Cardiac muscle cell (in vitro differentiated cells and primary cell): ENCODE measurements at regions not wholly inside any gene's neighbourhood (a gene's known extent, or its start where the extent isn't known, plus 50 kb on each side); places are given as distances from the start of the nearest gene placed in this dataset.

Source experiments
- DNase-seq, 2 donors: peaks; one replicate each; pipeline versions ENCODE4 v3.0.0 to v3.0.0-alpha.2; 2010 to 2017; ENCODE audit warnings: low read depth in 1 of 2, low spot score in 1 of 2
- H3K27ac ChIP-seq: fragments of 200-600 bp; sonication (generic); 2 replicates; pipeline ENCODE4 v1.5.1; 2016
- H3K27me3 ChIP-seq: fragments of 200-600 bp; sonication (generic); 2 replicates; pipeline ENCODE4 v1.6.0; 2016; ENCODE audit warnings: control low read depth
- H3K36me3 ChIP-seq: fragments of 200-600 bp; sonication (generic); 2 replicates; pipeline ENCODE4 v1.5.1; 2016; ENCODE audit warnings: control low read depth
- H3K4me1 ChIP-seq: fragments of 200-600 bp; sonication (generic); 2 replicates; pipeline ENCODE4 v1.8.1; 2017; ENCODE audit warnings: low read depth, mild to moderate bottlenecking, mixed run types
- H3K4me3 ChIP-seq: fragments of 200-600 bp; sonication (generic); 2 replicates; pipeline ENCODE4 v1.5.1; 2016; ENCODE audit warnings: mild to moderate bottlenecking
- H3K9me3 ChIP-seq: fragments of 200-600 bp; sonication (generic); 2 replicates; pipeline ENCODE4 v1.5.1; 2017; ENCODE audit warnings: low read depth, mild to moderate bottlenecking, control low read depth
- TF ChIP-seq, protein P1 (sequence below): IDR thresholded peaks from 2 replicates; pipeline ENCODE4 v1.5.1; 2012; ENCODE audit warnings: low read depth, mild to moderate bottlenecking, low read length

DNA sequence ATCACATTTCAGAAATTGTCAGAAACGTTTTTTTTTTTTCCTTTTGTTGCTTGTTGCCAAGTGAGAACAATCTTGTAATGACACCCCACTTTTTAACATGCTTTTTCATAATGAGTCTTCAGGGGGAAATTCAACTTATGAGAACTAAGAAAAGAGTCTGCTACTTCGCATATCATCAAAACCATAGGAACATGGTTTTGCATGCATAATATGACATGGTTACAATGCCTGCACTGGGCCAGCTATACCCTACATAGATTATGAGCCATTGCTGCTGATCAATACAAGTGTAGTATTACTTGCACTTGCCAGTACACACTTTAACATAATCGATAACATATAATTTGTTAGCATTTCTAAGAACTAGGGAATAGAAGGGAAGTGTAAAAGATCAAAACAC, 191.0 kb upstream of the NBEA start:
- no peak for DNase-seq
- TF ChIP-seq, protein P1, sequence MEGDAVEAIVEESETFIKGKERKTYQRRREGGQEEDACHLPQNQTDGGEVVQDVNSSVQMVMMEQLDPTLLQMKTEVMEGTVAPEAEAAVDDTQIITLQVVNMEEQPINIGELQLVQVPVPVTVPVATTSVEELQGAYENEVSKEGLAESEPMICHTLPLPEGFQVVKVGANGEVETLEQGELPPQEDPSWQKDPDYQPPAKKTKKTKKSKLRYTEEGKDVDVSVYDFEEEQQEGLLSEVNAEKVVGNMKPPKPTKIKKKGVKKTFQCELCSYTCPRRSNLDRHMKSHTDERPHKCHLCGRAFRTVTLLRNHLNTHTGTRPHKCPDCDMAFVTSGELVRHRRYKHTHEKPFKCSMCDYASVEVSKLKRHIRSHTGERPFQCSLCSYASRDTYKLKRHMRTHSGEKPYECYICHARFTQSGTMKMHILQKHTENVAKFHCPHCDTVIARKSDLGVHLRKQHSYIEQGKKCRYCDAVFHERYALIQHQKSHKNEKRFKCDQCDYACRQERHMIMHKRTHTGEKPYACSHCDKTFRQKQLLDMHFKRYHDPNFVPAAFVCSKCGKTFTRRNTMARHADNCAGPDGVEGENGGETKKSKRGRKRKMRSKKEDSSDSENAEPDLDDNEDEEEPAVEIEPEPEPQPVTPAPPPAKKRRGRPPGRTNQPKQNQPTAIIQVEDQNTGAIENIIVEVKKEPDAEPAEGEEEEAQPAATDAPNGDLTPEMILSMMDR = no peak
- Histone ChIP-seq H3K4me3 (no peak overlapping the region), H3K27ac (no peak overlapping the region), H3K9me3 (no peaks in the 10 kb centered on the region), H3K36me3 (no peaks in the 10 kb centered on the region), H3K27me3 (peaks cover 38% of the 10 kb centered on the region), H3K4me1 (peaks cover 6% of the 10 kb centered on the region)

DNA sequence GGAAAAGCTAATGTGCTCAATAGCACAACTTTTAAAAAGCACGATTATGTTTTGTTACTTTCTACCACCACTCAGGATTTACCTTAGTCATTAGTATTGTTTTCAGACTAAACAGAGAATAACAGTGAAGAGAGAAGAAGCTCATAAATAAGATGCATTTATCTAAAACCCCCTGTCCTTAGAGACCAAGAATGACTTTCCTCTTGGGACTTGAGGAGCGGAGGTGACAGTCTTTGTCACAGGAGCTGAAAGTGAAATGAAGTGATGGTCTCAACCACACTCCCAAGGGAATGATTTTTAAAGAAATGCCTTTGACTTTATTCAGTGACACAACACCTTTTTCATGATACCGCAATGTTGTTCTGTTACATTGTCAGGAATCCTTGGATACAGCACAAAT, 190.6 kb upstream of the NBEA start:
- Histone ChIP-seq H3K4me3 (no peak overlapping the region), H3K9me3 (no peaks in the 10 kb centered on the region), H3K27ac (no peak overlapping the region), H3K4me1 (peaks cover 6% of the 10 kb centered on the region), H3K27me3 (peaks cover 38% of the 10 kb centered on the region), H3K36me3 (no peaks in the 10 kb centered on the region)
- TF ChIP-seq, protein P1 = no peak
- DNase-seq = no peak

DNA sequence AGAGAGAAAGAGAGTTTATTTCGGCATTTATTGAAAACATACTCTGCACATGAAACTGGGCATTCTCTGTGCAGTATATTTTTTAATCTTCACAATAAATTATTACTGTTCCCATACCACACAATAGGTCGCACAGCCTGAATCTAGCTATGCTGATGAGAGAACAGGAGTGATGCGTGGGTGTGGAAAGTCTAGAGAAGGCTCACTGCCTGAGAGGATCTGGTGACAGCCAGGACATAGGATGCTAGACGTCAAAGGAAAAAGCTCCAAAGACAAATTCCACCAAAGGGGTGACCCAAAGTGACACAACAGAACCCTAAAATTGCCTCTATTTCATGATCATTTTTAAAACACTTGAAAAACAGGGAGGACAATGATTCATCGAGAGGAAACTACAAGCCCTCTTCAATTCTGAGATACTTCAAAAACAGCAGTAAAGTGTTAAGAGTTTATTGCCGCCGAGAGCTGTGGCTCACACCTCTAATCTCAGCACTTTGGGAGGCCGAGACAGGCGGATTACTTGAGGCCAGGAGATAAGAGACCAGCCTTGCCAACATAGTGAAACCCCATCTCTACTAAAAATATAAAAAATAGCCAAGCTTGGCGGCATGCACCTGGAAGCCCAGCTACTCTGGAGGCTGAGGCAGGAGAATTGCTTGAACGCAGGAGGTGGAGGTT, 189.6 kb upstream of the NBEA start:
- Histone ChIP-seq H3K36me3 (no peaks in the 10 kb centered on the region), H3K27ac (no peak overlapping the region), H3K4me3 (no peak overlapping the region), H3K9me3 (no peaks in the 10 kb centered on the region), H3K27me3 (peaks cover 38% of the 10 kb centered on the region), H3K4me1 (peaks cover 6% of the 10 kb centered on the region)
- TF ChIP-seq, protein P1 = no peak
- peak in 1 of 2 donors; percentile 12 for DNase-seq

DNA sequence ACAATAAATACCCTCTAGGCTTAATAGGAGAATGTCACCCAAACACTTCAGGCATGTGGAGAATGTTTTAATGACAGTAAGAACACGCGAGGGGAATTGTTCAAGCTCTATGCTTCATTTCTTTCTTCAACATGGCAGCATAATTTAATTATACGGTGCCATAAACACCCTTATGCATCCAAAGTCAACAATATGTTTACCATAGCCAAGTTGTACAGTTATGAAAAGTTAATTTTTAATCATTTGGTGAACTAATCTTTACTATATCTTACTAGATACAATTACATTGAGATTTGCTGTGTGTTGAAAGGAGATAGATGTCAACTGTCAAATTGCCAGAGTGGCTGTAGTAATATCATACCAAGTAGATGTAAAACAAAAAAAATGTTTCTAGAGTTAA, 185.9 kb upstream of the NBEA start:
- Histone ChIP-seq H3K36me3 (no peaks in the 10 kb centered on the region), H3K27ac (no peak overlapping the region), H3K9me3 (no peaks in the 10 kb centered on the region), H3K27me3 (peaks cover 12% of the 10 kb centered on the region), H3K4me1 (no peaks in the 10 kb centered on the region), H3K4me3 (no peak overlapping the region)
- DNase-seq = no peak
- TF ChIP-seq, protein P1 = no peak

DNA sequence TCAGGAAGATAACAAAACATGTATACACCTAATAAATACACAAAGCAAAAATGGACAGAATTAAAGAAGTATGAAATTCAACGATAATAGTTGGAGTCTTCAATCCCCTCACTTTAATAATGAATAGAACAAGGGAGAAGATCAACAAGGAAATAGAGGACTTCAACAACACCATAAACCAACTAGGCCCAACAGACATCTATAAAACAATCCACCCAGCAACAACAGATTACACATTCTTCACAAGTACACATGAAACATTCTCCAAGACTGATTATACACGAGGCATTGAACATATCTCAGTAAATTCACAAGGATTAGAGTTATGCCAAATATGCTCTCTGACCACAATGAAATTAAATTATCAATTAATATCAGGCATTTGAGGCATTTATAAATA, 185.5 kb upstream of the NBEA start:
- Histone ChIP-seq H3K27me3 (peaks cover 7% of the 10 kb centered on the region), H3K4me1 (no peaks in the 10 kb centered on the region), H3K9me3 (no peaks in the 10 kb centered on the region), H3K36me3 (no peaks in the 10 kb centered on the region), H3K27ac (no peak overlapping the region), H3K4me3 (no peak overlapping the region)
- no peak for DNase-seq
- TF ChIP-seq, protein P1 = no peak
